GM13976 (cell line): ENCODE measurements at regions not wholly inside any gene's neighbourhood (a gene's known extent, or its start where the extent isn't known, plus 50 kb on each side); places are given as distances from the start of the nearest gene placed in this dataset.

Source experiments
- DNase-seq: peaks from one replicate; pipeline ENCODE4 v3.0.0; 2012; ENCODE audit warnings: low spot score
- CTCF ChIP-seq: IDR thresholded peaks from 2 replicates; pipeline ENCODE4 v1.5.1; 2012; ENCODE audit warnings: borderline replicate concordance, mild to moderate bottlenecking; ENCODE audit not compliant: insufficient read depth; ENCODE audit errors: extremely low read depth, missing control alignments, control extremely low read depth
- in situ Hi-C: fragments of 300-500 bp; cut with MboI; formaldehyde crosslinking; loops from one replicate; pipeline ENCODE4 v1.12.0; 2022; ENCODE audit warnings: low sequenced_read_pairs, mixed read lengths, inconsistent platforms; ENCODE audit not compliant: unreplicated experiment

GRCh38 chrX:118208481-118208880 is 91.9 kb upstream of the KLHL13 start:
- in situ Hi-C loops, result no loop called here
- DNase-seq, result no peak
- TF ChIP-seq CTCF, result no peak

DNA sequence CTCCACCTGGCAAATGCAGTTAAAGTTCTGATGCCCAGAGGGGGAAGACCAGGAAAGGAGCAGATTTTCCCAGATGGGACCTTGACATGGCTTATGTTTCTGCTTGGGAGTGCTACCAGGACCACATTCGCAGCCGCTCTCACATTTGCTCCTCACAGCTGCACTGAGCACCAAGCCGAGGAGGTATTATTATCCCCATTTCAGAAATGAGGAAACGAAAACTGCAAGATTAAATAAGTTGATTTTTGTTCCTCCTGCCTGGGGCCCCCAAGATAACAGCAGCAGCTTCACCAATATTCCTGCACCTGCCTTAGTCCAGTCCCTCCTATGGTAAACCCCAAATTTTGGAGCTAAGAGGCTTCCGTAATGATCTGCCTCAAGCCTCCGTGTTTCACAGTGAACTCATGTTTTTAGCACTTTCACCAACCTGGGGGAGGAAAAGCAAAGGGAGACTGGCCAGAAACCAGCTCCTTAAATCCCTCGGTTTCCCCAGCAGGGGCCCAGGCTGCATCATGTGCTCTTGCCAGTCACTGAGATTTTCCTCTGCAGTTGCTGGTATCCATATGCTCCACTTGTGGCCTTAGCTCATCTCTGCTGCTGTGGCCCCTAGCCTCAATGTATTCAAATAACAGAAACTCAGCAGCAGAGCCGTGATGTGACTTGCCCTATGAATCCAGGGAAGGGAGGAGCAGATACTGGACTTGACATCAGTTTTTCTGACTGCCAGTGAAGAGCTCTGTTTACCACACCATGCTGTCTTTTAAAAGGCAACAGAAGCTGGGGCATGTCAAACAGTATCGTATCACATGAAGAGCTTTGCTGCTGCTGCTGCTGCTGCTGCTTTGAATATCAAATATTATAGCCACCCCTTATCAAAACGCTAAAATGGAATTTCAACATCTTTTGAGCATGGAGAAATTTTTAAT is 95.5 kb upstream of the KLHL13 start:
- in situ Hi-C loops, result no loop called here
- no peak for DNase-seq

GRCh38 chrX:118212817-118213183 is 96.2 kb upstream of the KLHL13 start:
- no peak for TF ChIP-seq CTCF
- in situ Hi-C loops, result no loop called here
- DNase-seq, result peak; percentile 38

More for the DNA sequence above, 95.5 kb upstream of the KLHL13 start:
- no peak for TF ChIP-seq CTCF

- in situ Hi-C loops, result no loop called here
- DNase-seq, result no peak
- no peak for TF ChIP-seq CTCF
These were observed 98.7 kb upstream of the KLHL13 start for GRCh38 chrX:118215346-118215745.

- no peak for TF ChIP-seq CTCF
- in situ Hi-C loops, result no loop called here
- no peak for DNase-seq
These were observed 99.5 kb upstream of the KLHL13 start for GRCh38 chrX:118216087-118216486.

DNA sequence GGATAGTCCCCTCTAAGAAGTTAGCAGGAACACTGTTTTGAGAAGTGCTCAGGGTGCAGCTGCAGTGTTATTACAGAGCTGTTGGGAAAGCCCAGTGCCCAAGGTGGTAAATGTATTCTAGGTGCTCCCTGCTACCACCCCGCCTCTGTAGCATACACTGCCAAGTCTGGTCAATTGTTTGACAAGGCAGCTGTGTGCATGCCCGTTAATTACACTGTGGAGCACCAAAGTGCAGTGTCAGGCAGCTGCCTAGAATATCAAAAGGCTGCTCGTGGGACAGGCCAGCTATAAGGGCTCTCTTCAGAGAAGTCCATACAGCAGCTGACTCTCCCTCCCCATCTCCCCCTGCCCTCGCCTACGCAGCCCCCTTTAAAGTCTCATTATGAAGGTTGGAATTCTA is 99.9 kb upstream of the KLHL13 start:
- in situ Hi-C loops, result no loop called here
- TF ChIP-seq CTCF, result no peak
- DNase-seq, result no peak

DNA sequence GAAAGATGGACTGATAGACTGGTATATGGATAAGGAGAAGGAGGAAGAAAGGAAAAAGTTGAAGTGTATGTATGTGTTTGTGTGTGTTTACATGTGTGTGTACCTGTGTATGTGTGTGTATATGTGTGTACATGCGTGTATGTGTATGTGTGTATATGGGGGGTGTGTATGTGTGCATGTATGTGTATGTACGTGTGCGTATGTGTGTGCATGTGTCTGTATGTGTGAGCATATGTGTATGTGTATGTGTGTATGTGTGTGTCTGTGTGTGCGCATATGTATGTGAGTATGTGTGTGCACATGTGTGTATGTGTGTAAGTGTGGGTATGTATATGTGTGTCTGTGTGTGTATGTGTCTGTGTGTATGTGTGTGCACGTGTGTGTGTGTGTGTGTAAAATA is 101.5 kb upstream of the KLHL13 start:
- TF ChIP-seq CTCF, result no peak
- DNase-seq, result no peak
- in situ Hi-C loops, result no loop called here
